ENCODE measurements at regions not wholly inside any gene's neighbourhood (a gene's known extent, or its start where the extent isn't known, plus 50 kb on each side); places are given as distances from the start of the nearest gene placed in this dataset.

DNA sequence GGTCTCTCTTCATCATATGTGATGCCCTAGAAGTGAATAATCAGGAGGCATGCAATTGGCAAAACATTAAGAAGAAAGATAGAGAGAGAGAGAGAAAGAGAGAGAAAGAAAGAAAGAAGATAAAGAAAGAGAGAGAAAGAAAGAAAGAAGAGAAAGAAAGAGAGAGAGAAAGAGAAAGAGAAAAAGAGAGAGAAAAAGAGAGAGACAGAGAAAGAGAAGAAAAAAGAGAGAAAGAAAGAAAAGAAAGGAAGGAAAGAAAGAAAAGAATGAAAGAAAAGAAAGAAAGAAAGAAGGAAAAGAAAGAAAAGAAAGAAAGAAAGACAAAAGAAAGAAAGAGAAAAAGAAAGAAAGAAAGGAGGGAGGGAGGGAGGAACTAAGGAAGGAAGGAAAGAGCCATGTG lies 318.9 kb downstream of the ICE1 start:
- TF ChIP-seq, protein P1, sequence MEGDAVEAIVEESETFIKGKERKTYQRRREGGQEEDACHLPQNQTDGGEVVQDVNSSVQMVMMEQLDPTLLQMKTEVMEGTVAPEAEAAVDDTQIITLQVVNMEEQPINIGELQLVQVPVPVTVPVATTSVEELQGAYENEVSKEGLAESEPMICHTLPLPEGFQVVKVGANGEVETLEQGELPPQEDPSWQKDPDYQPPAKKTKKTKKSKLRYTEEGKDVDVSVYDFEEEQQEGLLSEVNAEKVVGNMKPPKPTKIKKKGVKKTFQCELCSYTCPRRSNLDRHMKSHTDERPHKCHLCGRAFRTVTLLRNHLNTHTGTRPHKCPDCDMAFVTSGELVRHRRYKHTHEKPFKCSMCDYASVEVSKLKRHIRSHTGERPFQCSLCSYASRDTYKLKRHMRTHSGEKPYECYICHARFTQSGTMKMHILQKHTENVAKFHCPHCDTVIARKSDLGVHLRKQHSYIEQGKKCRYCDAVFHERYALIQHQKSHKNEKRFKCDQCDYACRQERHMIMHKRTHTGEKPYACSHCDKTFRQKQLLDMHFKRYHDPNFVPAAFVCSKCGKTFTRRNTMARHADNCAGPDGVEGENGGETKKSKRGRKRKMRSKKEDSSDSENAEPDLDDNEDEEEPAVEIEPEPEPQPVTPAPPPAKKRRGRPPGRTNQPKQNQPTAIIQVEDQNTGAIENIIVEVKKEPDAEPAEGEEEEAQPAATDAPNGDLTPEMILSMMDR (IDR thresholded peaks at IDR 0.05) = no peak
- TF ChIP-seq POLR2A (IDR thresholded peaks at IDR 0.05) = no peak
- no peak for TF ChIP-seq POLR2AphosphoS5 (IDR thresholded peaks at IDR 0.05)
